B cell (primary cell): ENCODE measurements at regions not wholly inside any gene's neighbourhood (a gene's known extent, or its start where the extent isn't known, plus 50 kb on each side); places are given as distances from the start of the nearest gene placed in this dataset.

ENCODE experiments used
- CTCF ChIP-seq: fragments of 200-600 bp; IDR thresholded peaks from one replicate; pipeline ENCODE4 v1.8.0; 2022; ENCODE audit warnings: antibody characterized with exemption, mild to moderate bottlenecking
- EZH2 ChIP-seq: IDR thresholded peaks from 2 replicates; pipeline ENCODE4 v1.6.1; 2012; ENCODE audit warnings: borderline replicate concordance, low read depth, mild to moderate bottlenecking, moderate library complexity, low read length; ENCODE audit not compliant: insufficient read depth, poor library complexity, severe bottlenecking

GRCh38 chr17:34739386-34739785 lies 160.0 kb downstream of the TMEM132E start:
- TF ChIP-seq CTCF (no peak), EZH2 (no peak)
